PC-9 (cell line): ENCODE measurements at regions not wholly inside any gene's neighbourhood (a gene's known extent, or its start where the extent isn't known, plus 50 kb on each side); places are given as distances from the start of the nearest gene placed in this dataset.

Source experiments
- EZH2 ChIP-seq: fragments of 200-600 bp; sonication (generic); IDR thresholded peaks from 2 replicates; pipeline ENCODE4 v1.8.0; 2017; ENCODE audit warnings: antibody characterized with exemption, low read depth
- TF ChIP-seq, protein P1 (sequence below): fragments of 200-600 bp; sonication (generic); conservative IDR thresholded peaks from 2 replicates; pipeline ENCODE4 v1.6.1; 2017; ENCODE audit warnings: mixed run types, antibody characterized with exemption, mild to moderate bottlenecking, moderate library complexity

DNA sequence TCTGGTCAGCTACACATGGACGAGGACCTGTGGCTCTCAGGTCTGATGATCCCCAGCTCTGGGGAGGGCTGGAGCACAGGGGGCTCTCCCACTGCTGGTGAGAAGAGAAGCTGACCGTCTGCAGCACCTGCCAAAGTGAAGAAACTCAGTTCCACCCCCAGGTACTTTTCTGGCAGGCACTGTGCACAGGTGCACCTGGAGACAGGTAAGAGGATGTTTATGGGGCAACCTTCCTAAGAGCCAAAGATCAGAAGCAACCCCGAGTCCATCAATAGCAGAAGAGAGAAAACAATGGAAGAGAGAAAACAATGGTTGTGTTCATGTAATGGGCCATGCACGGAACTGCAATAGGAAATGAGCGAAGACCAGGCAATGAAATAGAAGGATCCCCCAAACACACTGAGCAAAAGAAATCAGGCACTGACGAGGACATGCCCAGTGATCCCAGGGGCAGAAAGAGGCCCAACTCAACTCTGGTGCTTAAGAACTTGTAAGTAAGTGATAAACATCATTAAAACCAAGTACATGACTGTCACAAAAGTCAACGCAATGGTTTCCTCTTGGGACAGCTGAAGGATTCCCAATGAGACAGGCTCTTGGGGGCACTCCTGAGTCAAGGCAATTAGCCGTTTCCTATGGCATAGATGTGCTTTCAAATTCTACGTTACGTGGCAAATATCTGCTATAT is 95.0 kb upstream of the ALDH1A3 start:
- TF ChIP-seq, protein P1, sequence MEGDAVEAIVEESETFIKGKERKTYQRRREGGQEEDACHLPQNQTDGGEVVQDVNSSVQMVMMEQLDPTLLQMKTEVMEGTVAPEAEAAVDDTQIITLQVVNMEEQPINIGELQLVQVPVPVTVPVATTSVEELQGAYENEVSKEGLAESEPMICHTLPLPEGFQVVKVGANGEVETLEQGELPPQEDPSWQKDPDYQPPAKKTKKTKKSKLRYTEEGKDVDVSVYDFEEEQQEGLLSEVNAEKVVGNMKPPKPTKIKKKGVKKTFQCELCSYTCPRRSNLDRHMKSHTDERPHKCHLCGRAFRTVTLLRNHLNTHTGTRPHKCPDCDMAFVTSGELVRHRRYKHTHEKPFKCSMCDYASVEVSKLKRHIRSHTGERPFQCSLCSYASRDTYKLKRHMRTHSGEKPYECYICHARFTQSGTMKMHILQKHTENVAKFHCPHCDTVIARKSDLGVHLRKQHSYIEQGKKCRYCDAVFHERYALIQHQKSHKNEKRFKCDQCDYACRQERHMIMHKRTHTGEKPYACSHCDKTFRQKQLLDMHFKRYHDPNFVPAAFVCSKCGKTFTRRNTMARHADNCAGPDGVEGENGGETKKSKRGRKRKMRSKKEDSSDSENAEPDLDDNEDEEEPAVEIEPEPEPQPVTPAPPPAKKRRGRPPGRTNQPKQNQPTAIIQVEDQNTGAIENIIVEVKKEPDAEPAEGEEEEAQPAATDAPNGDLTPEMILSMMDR, result no peak
- TF ChIP-seq EZH2, result no peak
